T-helper 2 cell (primary cell): ENCODE measurements at regions not wholly inside any gene's neighbourhood (a gene's known extent, or its start where the extent isn't known, plus 50 kb on each side); places are given as distances from the start of the nearest gene placed in this dataset.
"Not testable (repeated sequence)": the region's sequence is repeated elsewhere in the genome, so short reads cannot be mapped to it uniquely, and the experiment has no call there.

Experiments
- DNase-seq, 5 experiments: peaks; one replicate each; pipeline versions ENCODE4 v3.0.0 to v3.0.0-alpha.2; 2012 to 2022

DNA sequence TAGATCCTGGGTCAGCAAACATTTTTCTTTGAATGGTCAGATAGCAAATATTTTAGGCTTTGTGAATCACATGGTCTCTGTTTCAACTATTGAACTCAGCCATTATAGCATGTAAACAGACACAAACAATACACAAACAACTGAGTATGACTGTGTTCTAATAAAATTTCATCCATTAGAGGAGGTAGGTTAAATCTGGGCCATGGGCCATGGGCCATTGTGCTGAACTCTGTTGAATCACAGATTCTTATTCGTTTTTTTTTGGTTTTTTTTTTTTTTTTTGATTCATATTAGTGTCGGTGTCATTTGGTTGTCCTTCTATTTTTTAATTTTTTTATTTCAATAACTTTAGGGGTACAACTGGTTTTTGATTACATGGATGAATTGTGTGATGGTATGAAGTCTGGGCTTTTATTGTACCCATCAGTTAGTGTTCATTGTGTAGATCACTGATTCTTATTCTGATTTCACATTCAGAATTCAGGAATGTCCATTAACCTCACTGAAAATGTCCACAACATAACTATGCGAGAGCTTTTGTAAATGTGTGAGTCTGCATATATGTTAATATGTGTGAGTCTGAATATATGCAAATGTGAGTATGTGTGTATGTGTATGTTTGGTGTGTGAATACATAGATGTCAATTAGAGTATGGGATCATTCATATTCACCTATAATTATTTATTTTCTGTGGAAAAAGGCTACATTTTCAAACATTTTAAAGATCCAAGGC, 443.7 kb upstream of the GRM3 start:
- no peak for DNase-seq

DNA sequence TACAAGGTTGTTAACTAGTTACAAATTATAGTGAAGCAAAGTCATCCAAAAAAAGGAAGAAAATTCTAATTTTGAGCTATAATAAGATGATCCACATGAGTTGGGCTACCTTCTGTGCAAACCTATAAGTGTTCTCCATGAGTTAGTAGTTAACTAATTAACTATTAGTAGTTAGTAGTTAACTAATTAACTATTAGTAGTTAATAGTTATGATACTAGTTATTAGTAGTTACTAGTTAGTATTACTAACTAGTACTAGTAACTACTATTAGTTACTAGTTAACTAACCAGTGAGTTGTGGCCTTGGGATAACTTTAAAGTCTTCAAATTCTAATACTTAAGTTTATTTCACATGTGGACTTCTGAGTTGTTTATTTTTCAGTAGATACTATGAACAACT, 453.4 kb upstream of the GRM3 start:
- DNase-seq = no peak

DNA sequence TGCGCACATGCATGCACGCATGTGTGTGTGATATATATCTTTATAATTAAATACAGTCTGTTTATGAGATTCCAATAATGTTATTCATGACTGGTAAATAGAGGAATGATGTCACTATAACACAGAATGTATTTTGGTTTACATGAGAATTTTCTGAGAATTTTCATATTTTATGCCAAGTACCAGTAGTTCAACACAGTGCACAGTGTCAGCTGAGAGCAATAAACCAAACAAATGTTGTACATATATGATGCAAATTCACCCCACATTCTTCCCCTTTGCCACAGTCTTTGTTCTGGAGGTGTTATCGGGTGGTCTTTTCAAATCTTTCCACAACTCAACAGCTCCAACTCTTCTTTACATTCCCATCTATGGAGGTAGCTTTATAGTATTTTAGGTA, 462.2 kb upstream of the GRM3 start:
- no peak for DNase-seq

DNA sequence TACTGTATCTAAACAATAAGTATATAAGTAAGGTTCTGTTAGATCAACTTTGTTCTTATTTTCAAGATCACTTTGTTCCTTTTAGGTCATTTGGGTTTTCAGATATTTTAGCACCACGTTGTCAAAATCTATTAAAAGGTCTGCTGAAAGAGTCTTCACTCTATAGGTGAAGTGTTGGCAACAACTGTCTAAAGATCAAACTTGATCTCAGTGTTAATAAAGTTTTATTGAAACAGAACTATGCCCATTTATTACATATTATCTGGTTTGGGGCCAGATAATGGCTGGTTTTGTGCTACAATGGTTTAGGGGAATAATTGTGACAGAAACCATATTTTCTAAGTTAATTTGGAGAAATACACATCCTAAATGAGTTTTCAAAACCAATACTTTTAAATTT, 478.9 kb upstream of the GRM3 start:
- DNase-seq = no peak

DNA sequence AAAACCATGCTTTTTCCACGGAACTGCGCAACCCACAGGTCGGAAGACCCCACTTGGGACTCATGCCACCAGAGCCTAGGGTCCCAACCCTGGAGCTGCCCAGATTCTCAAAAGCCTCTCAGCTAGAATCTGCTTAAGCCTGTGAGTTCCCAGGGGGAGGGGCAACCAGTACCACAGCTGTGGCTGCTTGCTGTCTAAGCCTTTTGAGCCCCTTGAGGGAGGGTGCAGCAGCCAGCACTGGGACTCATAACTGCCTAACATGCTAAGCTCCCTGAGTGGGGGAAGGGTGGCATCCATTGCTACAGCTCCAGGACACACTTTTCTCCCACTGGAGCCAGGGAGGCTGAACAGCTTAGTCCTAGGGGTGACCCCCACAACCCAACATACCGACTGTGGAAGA, 485.6 kb upstream of the GRM3 start:
- no peak for DNase-seq

DNA sequence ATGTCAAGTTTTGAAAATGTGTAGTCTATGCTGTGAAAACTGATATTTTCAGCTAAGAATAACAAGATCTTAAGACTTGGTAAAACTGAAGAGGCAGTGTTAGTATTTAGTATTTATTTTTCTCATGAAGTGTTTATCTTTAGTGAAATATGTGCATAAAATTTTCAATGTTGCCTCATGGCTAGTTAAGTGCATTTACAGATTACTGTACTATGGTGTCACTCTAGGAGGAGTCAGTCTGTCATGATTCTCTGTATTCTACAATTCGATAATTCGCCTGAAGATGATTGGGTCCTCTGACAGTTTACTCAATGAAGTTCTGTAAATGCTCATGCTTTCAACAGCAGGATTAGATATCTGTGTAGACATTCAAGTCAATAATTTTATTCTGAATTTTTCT, 488.1 kb upstream of the GRM3 start:
- no peak for DNase-seq

DNA sequence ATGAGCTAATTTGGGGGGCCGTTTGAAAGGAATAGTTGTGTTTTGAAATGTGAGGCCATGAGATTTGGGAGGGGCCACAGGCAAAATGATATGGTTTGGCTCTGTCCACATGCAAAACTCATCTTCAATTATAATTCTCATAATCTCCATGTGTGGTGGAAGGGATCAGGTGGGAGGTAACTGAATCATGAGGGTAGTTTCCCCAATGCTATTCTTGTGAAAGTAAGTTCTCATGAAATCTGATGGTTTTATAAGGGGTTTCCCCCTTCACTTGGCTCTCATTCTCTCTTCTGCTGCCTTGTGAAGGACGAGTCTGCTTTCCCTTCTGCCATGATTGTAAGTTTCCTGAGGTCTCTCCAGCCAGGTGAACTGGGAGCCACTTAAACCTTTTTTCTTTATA, 490.8 kb upstream of the GRM3 start:
- DNase-seq = no peak

DNA sequence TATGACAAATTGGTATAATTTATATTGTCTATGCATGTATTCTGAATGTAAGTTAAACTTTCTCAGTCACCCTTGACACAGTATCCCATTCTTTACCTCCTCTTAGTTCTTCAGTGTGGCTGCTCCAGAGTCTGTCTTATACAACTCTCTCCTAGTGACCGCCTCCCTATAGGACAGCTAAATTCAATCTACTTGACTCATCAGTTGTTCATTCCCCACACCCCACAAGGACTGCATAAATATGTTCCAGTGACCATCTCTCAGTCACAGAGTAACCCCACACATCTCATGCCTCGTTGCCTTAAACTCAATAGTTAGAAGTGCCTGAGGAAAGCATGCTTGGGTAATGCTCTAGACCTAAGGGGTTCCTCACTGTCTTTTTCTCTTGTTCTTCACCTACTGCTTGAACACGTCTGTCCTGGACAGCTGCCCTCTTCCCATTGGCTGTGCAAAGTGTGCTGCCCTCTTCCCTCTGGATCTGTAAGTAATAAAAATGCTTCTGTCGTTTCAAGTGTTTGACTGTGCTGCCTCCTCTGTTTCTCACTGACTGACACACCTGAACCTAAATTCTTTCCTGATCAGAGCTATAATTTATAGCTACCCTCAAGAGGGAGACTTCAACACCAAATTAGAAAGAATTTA, 494.6 kb upstream of the GRM3 start:
- DNase-seq = no peak

DNA sequence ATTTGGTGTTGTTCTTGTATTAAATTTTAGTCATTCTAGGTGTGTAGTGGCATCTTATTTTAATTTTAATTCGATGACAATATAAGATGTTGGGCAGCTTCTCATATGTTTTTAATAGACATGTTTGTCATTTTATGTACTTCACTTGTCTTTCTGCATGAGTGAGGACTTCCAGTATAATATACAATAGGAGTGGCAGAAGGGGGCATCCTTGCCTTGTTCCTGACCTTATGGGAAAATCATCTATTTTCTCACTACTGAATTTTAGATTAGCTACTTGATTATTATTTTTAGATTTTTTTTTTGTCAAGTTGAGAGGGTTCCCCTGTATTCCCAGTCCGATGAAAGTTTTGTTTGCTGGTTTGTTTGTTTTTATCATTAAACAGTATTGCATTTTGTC, 495.2 kb upstream of the GRM3 start:
- DNase-seq = no peak

DNA sequence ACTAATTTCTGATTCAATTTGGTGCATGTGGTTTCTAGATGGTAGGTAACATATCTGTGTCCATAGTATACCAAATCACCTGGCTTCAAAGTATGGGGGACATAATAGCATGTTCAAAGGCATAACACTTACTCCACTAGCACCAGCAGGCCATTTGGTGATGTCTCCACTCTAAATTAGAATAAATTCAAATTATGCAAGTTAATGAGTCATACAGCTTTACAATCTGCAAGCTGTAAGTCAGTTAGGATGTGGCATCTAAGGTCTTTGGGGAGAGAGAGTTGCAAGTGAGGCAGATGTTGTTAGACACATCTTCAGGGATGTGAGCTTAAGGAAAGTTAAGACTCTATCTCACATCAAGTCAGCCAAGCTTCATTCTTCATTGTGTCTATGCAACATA, 506.4 kb upstream of the GRM3 start:
- no peak for DNase-seq

DNA sequence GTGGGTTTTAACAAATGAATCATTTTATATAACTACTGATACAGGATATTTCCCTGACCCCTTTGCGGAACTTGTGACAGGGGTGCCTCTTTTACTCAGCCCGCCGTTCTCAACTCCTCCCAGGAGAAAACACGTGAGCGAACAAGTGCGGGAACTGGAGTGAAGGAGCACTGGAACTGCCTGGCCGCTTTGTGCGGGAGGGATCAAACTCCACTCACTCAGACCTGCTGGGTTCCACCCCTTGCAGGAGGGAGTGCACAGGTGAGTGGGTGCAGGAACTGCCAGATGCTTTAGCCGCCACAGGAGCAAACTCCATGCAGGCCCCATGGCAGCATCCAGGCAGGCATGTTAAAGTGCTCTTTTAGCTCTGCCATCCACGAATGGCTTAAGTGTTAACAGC, 513.4 kb upstream of the GRM3 start:
- no peak for DNase-seq

DNA sequence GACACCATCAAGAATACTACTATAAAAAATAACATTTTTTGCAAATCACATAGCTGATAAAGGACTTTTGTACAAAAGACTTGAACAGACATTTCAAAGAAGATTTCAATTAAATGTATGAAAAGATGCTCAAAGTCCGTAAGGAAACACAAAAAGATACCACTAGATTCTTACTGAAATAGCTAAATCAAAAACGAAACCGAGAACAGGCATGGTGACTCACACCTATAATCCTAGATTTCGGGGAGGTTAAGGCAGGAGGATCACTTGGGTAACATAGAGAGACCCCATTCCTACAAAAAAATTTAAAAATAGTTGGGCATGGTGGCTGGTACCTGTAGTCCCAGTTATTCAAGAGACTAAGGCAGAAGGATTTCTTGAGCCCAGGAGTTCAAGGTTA, 520.2 kb upstream of the GRM3 start:
- DNase-seq = no peak

DNA sequence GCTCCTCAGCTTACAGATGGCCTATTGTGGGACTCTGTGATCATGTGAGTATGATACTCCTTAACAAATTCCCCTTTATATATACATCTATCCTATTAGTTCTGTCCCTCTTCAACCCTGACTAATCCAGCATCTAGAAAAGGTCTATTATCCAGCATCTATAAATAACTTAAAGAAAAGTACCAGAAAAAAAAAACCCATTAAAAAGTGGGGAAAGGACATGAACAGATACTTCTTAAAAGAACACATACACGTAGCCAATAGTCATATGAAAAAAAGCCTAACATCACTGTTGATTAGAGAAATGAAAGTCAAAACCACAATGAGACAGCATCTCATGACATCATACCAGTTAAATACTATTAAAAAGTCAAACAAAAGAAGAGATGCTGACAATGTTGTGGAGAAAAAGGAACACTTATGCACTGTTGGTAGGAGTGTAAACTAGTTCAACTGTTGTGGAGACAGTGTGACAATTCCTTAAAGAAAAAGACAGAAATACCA, 549.5 kb upstream of the GRM3 start:
- DNase-seq = no peak

DNA sequence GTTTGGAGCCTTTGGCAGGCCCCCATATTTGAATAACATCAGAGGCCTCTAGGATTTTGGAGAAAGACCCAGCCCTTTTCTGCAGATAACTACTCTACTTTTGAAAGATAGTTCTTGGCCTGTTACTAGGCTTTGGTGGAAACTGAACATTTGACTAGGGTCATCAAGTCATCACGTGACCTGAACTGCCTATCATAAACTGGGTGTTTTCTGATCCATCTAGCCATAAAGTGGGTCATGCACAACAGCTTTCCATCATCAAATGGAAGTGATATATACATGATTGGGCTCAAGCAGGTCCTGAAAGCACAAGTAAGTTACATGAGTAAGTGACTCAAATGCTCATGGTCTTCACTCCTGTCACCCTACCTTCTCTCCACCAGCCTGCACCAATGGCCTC, 552.3 kb upstream of the GRM3 start:
- DNase-seq = no peak

DNA sequence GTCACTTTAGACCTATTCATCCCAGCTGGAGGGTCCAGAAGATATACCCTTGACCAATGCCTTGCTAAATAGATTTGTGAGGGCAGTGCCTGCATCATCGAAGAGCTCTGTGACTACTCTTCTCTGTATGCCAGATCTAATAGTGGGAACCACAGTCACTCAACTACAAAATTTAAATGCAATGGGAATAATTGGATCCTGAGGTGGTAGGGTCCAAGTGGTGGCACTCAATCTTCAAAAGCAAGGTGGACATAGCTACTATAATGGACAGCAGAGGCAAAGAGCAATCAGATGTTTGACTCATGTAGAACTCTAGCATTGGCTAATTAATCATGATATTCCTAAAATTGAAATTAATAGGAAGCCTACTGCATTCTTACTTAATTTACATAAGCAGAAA, 554.3 kb upstream of the GRM3 start:
- no peak for DNase-seq

DNA sequence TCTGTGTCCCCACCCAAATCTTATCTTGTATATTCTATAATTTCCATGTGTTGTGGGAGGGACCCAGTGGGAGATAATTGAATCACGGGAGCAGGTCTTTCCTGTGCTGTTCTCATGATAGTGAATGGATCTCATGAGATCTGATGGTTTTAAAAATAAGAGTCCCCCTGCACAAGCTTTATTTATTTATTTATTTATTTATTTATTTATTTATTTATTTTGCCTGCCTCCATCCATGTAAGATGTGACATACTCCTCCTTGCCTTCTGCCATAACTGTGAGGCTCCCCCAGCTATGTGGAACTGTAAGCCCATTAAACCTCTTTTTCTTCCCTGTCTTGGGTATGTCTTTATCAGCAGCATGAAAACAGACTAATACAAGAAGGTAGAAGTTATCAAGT, 579.1 kb upstream of the GRM3 start:
- not testable (repeated sequence) for DNase-seq

DNA sequence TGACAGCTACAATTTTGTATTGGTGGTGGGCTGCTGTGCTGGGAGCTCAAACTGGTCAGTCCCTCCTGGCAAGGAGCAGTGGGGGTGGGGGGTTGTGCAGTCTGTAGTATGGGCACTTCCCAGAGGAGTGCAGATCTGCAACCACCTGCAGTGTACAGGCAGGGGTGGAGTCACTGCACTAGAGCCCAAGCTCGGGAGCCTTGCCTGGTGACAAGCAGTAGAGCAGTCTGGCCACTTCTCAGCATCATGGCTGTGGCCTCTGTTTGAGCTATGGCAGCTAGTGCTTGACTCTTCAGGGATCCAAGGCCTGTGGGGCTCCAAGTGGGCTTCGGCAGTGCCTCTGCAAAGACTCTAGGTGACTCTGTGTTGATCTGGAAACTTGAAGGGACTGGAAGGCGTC, 585.1 kb upstream of the GRM3 start:
- DNase-seq = no peak

DNA sequence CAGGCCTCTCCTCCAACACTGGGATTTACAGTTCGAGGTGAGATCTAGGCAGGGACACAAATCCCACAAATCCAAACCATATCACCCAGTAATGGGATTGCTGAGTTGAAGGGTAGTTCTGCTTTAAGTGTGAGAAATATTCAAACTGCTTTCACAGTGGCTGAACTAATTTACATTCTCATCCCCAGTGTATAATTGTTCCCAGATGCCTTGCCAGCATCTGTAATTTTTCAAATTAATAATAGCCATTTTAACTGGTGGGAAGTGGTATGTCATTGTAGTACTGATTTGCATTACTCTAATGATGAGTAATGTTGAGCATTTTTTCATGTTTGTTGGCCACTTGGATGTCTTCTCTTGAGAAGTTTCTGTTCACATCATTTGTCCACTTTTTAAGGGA, 592.8 kb upstream of the GRM3 start:
- DNase-seq = no peak

DNA sequence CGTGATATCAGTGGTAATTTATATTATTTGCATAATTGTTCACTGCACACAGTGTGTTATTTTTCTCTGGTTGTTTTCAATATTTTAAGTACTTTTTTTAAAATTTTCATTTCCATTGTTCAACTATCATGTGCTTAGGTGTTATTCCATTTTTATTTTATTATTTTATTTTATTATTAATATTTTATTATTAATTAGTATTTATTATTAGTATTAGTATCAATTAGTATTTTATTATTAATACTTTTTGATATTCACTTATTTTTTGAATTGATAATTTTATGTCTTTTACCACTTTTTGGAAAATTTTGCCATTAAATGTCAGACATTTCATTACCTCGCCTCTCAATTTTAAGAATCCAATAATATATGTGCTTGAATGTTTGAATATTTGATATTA, 593.8 kb upstream of the GRM3 start:
- DNase-seq = no peak

DNA sequence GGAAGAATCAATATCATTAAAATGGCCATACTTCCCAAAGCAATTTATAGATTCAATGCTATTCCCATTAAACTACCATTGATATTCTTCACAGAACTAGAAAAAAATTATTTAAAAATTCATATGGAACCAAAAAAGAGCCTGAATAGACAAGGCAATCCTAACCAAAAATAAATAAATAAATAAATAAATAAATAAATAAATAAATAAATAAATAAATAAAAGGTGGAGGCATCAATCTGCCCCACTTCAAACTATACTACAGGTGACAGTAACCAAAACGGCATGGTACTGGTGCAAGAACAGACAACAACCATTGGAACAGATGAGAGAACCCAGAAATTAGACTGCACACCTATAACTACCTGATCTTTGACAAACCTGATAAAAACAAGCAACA, 598.5 kb upstream of the GRM3 start:
- DNase-seq = not testable (repeated sequence)

DNA sequence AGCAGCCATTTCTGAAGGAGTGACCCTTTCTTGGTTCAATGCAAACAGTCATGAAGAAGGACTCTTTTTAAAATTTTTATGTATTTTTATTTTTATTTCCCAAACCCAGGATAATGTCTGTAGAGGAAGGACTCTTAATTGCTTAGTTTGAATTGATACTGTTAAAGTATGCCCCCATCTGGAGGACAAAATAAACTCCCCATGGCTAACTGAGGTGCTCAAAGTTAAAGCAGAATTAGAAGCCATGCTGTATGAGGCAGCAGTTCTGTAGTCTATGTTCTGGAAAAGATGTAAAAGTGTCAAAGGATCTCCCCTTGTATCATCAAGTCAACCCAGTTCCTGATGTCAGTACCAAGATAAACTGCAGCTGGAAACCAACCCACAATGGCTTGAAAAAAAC, 617.9 kb upstream of the GRM3 start:
- DNase-seq = no peak

DNA sequence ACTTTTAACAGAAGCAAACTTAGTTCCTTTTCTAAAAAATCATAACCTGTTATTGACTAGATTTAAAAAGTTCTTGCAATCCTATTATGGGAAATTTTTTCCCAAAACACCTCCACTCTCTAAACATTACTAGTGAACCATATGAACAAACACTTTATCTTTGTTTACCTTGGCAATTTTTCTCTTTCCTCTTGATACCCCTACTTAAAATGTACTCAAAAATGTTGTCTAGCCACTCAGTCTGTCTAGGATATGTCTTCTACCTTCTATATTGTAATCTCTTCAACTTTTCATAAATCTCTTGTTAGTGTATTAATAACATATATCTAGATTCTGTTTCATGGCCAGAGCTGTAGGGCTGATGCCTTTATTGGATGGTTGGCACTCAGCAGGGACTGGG, 630.0 kb upstream of the GRM3 start:
- DNase-seq = no peak

DNA sequence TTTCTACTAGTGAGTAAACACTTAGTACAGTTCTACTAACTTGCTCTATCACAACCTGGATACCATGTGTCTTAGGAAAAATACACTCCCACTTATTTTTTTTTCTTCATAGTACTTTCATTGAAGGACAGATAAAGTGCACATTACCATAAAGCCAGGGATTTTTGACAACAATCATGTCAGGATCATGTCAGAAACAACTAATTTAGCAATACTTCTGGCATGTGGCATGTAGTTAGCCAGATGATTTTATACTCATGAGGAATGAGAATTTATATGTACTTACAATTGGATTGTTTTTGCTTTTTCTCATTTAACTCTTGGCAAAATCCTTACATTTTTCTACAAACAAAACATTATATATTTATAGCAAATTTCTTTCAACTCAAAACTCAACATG, 630.7 kb upstream of the GRM3 start:
- no peak for DNase-seq

DNA sequence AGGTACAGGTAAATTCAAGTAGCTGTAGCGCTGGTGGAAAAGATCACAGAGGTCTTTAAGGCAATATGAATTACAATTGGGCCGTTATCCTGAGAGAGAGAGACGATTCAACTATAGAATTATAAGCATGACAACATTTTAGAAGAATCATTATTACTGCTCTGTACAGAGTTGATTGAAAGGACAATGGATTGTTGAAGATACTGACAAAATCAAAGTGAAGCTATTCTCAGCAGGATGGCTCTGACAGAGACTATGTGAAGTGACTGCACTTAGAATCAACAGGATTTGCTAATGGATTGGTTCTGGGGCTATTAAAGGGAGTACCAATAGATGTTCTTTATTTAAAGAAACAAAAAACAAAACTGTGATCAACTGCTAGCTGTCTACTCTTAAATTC, 634.8 kb upstream of the GRM3 start:
- no peak for DNase-seq

DNA sequence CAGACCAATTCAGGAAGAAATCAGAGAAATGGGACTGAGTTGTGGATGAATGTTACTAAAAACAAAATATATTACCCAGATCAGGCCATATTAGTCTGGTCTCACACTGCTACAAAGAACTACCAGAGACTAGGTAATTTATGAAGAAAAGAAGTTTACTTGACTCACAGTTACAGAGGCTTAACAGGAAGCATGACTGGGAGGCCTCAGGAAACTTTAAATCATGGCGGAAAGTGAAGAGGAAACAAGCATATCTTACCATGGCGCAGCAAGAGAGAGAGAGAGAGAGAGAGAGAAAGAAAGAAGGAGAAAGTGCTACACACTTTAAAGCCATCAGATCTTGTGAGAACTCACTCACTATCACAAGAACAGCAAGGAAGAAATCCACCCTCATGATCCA, 636.8 kb upstream of the GRM3 start:
- DNase-seq = no peak
